Activated CD4-positive, alpha-beta T cell treated with anti-CD3 and anti-CD28 coated beads, Interleukin-2, amount 50 U/mL, for 48 hours (primary cell): ENCODE measurements at regions not wholly inside any gene's neighbourhood (a gene's known extent, or its start where the extent isn't known, plus 50 kb on each side); places are given as distances from the start of the nearest gene placed in this dataset.
A peak's percentile ranks its signal among the peaks of the same experiment; 100 is the strongest.
"Not testable (repeated sequence)": the region's sequence is repeated elsewhere in the genome, so short reads cannot be mapped to it uniquely, and the experiment has no call there.

ENCODE experiments used
- DNase-seq, 2 experiments: peaks; one replicate each; pipeline ENCODE4 v3.0.0-alpha.2; 2020

GRCh38 chr1:21385022-21385421 lies 54.9 kb upstream of the NBPF3 start:
- no peak for DNase-seq

DNA sequence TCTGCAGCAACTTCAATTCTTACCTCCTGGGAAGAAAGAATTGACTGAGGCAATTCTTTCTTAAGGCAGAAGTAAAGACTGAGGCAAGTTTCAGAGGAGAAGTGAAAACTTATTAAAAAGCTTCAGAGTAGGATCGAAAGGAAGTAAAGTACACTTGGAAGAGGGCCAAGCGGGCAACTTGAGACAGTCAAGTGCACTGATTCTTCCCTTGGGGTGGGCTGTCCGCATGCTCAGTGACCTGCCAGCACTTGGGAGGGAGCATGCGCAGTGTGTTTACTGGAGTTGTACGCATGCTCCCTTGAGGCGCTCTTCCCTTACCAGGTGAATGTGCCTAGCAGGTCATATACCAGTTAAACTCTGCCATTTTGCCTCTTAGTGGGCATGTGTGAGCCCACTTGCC lies 55.3 kb upstream of the NBPF3 start:
- no peak for DNase-seq

GRCh38 chr1:21383785-21384401 lies 56.0 kb upstream of the NBPF3 start:
- no peak for DNase-seq

GRCh38 chr1:21381354-21381753 lies 58.6 kb upstream of the NBPF3 start:
- DNase-seq, result no peak

- not testable (repeated sequence) for DNase-seq
Observed at GRCh38 chr1:21380147-21380546, 59.8 kb upstream of the NBPF3 start.

GRCh38 chr1:21379571-21379970 lies 60.4 kb upstream of the NBPF3 start:
- DNase-seq, result no peak

GRCh38 chr1:21378705-21379494 lies 61.0 kb upstream of the NBPF3 start:
- DNase-seq, result no peak

GRCh38 chr1:21372383-21372782 lies 67.6 kb upstream of the NBPF3 start:
- DNase-seq, result no peak

- no peak for DNase-seq
Observed at GRCh38 chr1:21369905-21370304, 70.0 kb upstream of the NBPF3 start.

- peak; percentile 67 to 70 for DNase-seq
Observed at GRCh38 chr1:21368515-21369289, 71.2 kb upstream of the NBPF3 start.

GRCh38 chr1:21367973-21368514 lies 71.9 kb upstream of the NBPF3 start:
- DNase-seq, result not testable (repeated sequence)

GRCh38 chr1:21366288-21366687 lies 73.6 kb upstream of the NBPF3 start:
- no peak for DNase-seq

- DNase-seq, result no peak
Observed at GRCh38 chr1:21365036-21365435, 74.8 kb upstream of the ECE1 start.

GRCh38 chr1:21362096-21362495 lies 71.8 kb upstream of the ECE1 start:
- no peak for DNase-seq

DNA sequence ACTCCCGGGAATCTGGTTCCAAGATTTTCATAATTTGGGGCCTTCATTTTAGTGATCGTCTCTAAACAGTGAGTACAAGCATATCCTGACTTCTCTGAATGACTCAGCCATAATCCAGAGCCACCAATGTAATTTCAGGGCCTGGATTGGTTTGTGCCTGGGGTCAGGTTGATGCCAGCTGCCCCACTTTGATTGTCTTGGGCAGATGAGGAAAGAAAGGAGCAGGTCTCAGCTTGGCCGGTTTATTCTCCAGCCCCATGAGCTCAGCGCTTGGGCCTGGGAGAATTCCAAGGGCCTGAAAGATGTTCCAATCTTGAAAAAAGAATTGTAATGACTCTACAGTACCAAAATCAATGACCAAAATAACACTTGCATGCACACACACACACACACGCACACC lies 71.2 kb upstream of the ECE1 start:
- DNase-seq, result no peak

DNA sequence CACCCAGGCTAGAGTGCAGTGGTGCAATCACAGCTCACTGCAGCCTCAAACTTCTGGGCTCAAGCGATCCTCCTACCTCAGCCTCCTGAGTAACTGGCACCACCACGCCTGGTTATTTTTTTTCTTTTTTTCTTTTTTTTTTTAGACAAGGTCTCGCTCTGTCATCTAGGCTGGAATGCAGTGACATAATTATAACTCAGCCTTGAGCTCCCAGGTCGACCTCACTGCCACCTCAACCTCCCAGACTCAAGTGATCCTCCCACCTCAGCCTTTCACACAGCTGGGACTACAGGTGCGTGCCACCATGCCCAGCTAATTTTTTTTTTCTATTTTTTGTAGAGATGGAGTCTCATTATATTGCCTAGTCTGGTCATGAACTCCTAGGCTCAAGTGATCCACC lies 66.9 kb upstream of the ECE1 start:
- no peak for DNase-seq

GRCh38 chr1:21355956-21356355 lies 65.7 kb upstream of the ECE1 start:
- DNase-seq, result no peak

DNA sequence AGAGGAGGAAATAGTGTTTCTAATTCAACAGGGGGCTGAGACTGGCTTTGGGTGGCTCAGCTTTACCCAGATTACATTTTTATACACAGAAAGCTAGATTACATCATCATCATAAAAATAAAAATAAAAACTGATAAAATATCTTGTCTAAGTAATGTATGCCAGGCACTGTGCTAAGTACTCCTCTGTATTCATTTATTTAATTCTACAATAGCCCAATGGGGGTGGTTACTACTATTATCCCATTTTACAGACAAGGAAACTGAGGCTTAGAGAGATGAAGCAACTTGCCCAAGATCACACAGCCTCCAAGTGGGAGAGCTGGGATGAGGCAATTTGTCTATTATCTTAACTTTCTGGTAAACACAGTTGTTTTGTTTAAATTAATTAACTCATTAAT lies 62.3 kb upstream of the ECE1 start:
- DNase-seq, result no peak

GRCh38 chr1:21351901-21352300 lies 61.6 kb upstream of the ECE1 start:
- DNase-seq, result no peak

DNA sequence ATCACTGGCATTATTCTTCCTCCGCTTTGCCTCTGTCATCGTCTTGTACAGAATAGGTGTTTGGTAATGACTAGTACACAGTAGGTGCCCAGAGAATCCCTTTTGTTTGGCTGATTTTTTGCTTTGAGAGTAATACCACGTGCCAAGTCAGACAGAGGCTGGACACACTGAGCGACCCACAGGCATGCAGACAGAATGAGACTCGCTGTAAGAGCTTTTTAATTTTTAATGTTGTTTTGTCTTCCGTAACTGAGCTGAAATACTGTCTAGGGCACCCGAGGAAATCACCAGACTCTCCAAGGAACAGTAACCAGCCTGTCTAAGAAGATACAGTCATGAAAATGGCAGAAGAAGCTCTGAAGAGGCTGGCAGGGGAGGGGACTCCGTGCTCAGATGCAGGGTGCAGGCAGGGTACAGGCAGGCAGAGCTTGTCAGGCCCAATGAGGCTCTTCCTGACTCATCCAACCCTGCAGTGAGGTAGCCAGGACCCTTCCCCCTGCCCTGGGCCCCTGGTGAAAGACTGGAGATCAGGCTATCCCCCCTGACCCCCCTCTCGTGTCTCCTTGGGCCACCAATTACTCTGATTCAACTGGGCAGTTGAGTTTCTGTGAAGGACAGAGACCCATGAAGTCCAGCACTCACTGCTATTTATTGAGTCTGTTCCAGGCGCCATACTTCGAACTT lies 60.1 kb upstream of the ECE1 start:
- DNase-seq, result no peak

DNA sequence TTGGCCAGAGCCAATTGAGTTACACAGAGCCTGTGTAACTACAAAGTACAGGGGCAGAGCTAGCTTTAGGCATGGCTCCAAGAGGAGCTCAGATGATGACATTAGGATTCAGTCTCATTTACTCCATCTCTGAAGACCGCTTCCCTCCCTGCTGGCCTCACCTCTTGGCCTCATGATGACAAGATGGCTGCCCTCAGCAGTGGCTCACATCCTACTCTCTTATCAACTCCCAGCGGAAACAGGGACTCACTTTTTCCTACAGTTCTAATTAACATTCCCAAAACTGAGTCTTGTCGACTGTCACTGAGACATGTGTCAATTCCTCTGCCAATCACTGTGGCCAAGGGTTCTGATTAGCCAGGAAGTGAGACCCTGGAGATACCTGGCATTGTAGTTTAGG lies 59.4 kb upstream of the ECE1 start:
- no peak for DNase-seq

DNA sequence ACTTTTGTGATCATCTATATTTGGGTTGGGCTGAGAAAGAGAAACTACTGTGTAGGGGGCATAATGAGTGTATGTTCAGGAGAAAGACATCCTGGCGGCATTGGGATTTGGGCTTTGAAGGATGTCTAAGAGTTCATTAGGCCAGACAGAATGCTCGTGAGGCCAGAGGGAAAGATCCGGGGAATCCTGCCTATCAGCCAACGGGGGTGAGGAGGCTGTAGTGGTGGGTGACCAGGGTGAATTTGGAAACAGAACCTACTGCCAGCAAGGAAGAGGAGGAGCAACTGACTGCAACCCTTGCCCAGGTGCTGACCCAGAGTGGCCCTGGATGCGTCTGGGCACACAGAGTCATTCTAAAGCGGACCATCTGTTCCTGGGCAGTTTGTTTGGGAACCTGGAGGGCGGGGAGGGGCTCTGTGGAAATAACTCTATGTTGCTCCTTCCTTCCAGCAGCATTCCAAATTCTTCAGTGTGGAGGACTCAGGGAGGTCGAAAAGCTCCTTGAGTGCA lies 56.9 kb upstream of the ECE1 start:
- no peak for DNase-seq
